DOHH2 (cell line): ENCODE measurements at regions not wholly inside any gene's neighbourhood (a gene's known extent, or its start where the extent isn't known, plus 50 kb on each side); places are given as distances from the start of the nearest gene placed in this dataset.

Experiments used
- H3F3A ChIP-seq: fragments of 200-600 bp; sonication (generic), shearing (Covaris generic); 2 replicates; pipeline ENCODE4 v1.6.0; 2016; ENCODE audit warnings: antibody characterized with exemption, mild to moderate bottlenecking; ENCODE audit not compliant: control insufficient read depth, insufficient read depth
- H3K27ac ChIP-seq: fragments of 200-600 bp; sonication (generic); 2 replicates; pipeline ENCODE4 v1.5.1; 2014; ENCODE audit warnings: low read depth, mild to moderate bottlenecking, low read length, moderate library complexity
- H3K27me3 ChIP-seq: fragments of 200-600 bp; sonication (generic); 2 replicates; pipeline ENCODE4 v1.6.1; 2014; ENCODE audit warnings: mild to moderate bottlenecking, low read length, mixed read lengths; ENCODE audit not compliant: control insufficient read depth
- H3K36me3 ChIP-seq: fragments of 200-600 bp; sonication (generic); 2 replicates; pipeline ENCODE4 v1.6.1; 2014; ENCODE audit warnings: mild to moderate bottlenecking, low read length, moderate library complexity, mixed read lengths; ENCODE audit not compliant: control insufficient read depth
- H3K4me1 ChIP-seq: fragments of 200-600 bp; sonication (generic); 2 replicates; pipeline ENCODE4 v1.6.1; 2014; ENCODE audit warnings: mild to moderate bottlenecking, low read length, mixed read lengths; ENCODE audit not compliant: control insufficient read depth
- H3K4me2 ChIP-seq: fragments of 200-600 bp; sonication (generic); 2 replicates; pipeline ENCODE4 v1.6.0; 2014; ENCODE audit warnings: mild to moderate bottlenecking, low read length, moderate library complexity
- H3K4me3 ChIP-seq: fragments of 200-600 bp; sonication (generic); 2 replicates; pipeline ENCODE4 v1.5.1; 2014; ENCODE audit warnings: mild to moderate bottlenecking, low read length, mixed read lengths
- H3K79me2 ChIP-seq: fragments of 200-600 bp; sonication (generic); 2 replicates; pipeline ENCODE4 v1.6.1; 2014; ENCODE audit warnings: mild to moderate bottlenecking, low read length, mixed read lengths; ENCODE audit not compliant: control insufficient read depth
- H3K9me2 ChIP-seq: fragments of 200-600 bp; sonication (generic); replicated peaks from 2 replicates; pipeline ENCODE4 v1.6.1; 2014; ENCODE audit warnings: mild to moderate bottlenecking, low read length, mixed read lengths; ENCODE audit not compliant: control insufficient read depth
- H3K9me3 ChIP-seq: fragments of 200-600 bp; sonication (generic); 2 replicates; pipeline ENCODE4 v1.6.1; 2014; ENCODE audit warnings: antibody characterized with exemption, low read length, mixed read lengths; ENCODE audit not compliant: control insufficient read depth, insufficient read depth
- H4K20me1 ChIP-seq: fragments of 200-600 bp; sonication (generic); 2 replicates; pipeline ENCODE4 v1.6.0; 2014; ENCODE audit warnings: low read depth, mild to moderate bottlenecking, antibody characterized with exemption, low read length, moderate library complexity; ENCODE audit not compliant: control insufficient read depth, insufficient read depth
- CTCF ChIP-seq: fragments of 200-600 bp; sonication (generic); IDR thresholded peaks from one replicate; pipeline ENCODE4 v1.5.1; 2014; ENCODE audit warnings: antibody characterized with exemption, mild to moderate bottlenecking, low read depth, low read length; ENCODE audit not compliant: poor library complexity, severe bottlenecking
- EZH2phosphoT487 ChIP-seq: fragments of 200-600 bp; sonication (generic); IDR thresholded peaks from 2 replicates; pipeline ENCODE4 v1.6.1; 2017; ENCODE audit warnings: borderline replicate concordance, mild to moderate bottlenecking, antibody characterized with exemption, low read length, moderate library complexity, mixed read lengths

GRCh38 chr18:73261923-73262322 lies 394.1 kb upstream of the NETO1 start:
- H3K36me3 ChIP-seq = no peaks in the 10 kb centered on the region
- no peaks in the 10 kb centered on the region for H3K27me3 ChIP-seq
- H3K79me2 ChIP-seq = no peaks in the 10 kb centered on the region
- H3F3A ChIP-seq = no peaks in the 10 kb centered on the region
- TF ChIP-seq CTCF (no peak), EZH2phosphoT487 (no peak)
- H3K4me3 ChIP-seq = no peak overlapping the region
- no peaks in the 10 kb centered on the region for H3K9me2 ChIP-seq
- no peaks in the 10 kb centered on the region for H4K20me1 ChIP-seq
- H3K4me2 ChIP-seq = no peak overlapping the region
- H3K9me3 ChIP-seq = no peaks in the 10 kb centered on the region
- no peak overlapping the region for H3K27ac ChIP-seq
- no peaks in the 10 kb centered on the region for H3K4me1 ChIP-seq

GRCh38 chr18:73261243-73261642 lies 393.5 kb upstream of the NETO1 start:
- H3K27ac ChIP-seq = no peak overlapping the region
- no peaks in the 10 kb centered on the region for H3K9me2 ChIP-seq
- no peaks in the 10 kb centered on the region for H3F3A ChIP-seq
- H3K4me1 ChIP-seq = no peaks in the 10 kb centered on the region
- H3K27me3 ChIP-seq = no peaks in the 10 kb centered on the region
- H3K79me2 ChIP-seq = no peaks in the 10 kb centered on the region
- no peak overlapping the region for H3K4me2 ChIP-seq
- H4K20me1 ChIP-seq = no peaks in the 10 kb centered on the region
- H3K9me3 ChIP-seq = no peaks in the 10 kb centered on the region
- H3K4me3 ChIP-seq = no peak overlapping the region
- no peaks in the 10 kb centered on the region for H3K36me3 ChIP-seq
- TF ChIP-seq EZH2phosphoT487 = no peak
- no peak for TF ChIP-seq CTCF

- no peaks in the 10 kb centered on the region for H3K4me1 ChIP-seq
- H3K4me3 ChIP-seq = no peak overlapping the region
- no peak overlapping the region for H3K4me2 ChIP-seq
- no peak overlapping the region for H3K27ac ChIP-seq
- no peak for TF ChIP-seq EZH2phosphoT487
- no peak for TF ChIP-seq CTCF
- H3K79me2 ChIP-seq = no peaks in the 10 kb centered on the region
- no peaks in the 10 kb centered on the region for H3F3A ChIP-seq
- H3K9me2 ChIP-seq = no peaks in the 10 kb centered on the region
- H3K36me3 ChIP-seq = no peaks in the 10 kb centered on the region
- no peaks in the 10 kb centered on the region for H3K9me3 ChIP-seq
- no peaks in the 10 kb centered on the region for H4K20me1 ChIP-seq
- H3K27me3 ChIP-seq = no peaks in the 10 kb centered on the region
These were observed 390.7 kb upstream of the NETO1 start for GRCh38 chr18:73258375-73259087.
